ENCODE measurements at regions not wholly inside any gene's neighbourhood (a gene's known extent, or its start where the extent isn't known, plus 50 kb on each side); places are given as distances from the start of the nearest gene placed in this dataset.

DNA sequence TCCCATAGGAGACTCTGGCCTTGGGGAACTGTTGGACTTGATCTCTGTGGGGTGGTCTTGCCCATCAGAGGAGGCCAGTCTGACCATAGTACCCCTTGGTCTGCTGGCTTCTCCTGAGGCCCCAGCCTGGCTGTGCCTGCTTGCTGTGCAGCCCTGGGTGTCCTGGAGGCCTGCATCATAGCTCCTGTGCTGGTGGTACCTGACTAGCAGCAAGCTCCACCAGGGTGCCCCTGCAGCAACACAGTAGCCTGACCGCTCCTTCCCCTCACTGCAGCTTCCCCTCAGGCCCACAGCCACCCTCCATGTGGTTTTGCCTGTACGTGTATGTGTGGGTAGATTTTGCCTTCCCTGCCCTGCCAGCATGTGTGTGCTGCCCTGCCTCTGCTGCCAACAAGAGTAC, 85.6 kb upstream of the TTC14 start:
- CTCF ChIA-PET, result interaction anchor here (1.4 kb wide), 1 partner anchor 10 kb away, joined by 3 read pairs; no protein-coding TSS in a partner anchor
- TF ChIP-seq, protein P1, sequence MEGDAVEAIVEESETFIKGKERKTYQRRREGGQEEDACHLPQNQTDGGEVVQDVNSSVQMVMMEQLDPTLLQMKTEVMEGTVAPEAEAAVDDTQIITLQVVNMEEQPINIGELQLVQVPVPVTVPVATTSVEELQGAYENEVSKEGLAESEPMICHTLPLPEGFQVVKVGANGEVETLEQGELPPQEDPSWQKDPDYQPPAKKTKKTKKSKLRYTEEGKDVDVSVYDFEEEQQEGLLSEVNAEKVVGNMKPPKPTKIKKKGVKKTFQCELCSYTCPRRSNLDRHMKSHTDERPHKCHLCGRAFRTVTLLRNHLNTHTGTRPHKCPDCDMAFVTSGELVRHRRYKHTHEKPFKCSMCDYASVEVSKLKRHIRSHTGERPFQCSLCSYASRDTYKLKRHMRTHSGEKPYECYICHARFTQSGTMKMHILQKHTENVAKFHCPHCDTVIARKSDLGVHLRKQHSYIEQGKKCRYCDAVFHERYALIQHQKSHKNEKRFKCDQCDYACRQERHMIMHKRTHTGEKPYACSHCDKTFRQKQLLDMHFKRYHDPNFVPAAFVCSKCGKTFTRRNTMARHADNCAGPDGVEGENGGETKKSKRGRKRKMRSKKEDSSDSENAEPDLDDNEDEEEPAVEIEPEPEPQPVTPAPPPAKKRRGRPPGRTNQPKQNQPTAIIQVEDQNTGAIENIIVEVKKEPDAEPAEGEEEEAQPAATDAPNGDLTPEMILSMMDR (IDR thresholded peaks at IDR 0.05; ENCODE audit: control extremely low read depth, extremely low read depth, low read depth, missing control alignments), result no peak
- DNase-seq (ENCODE audit: extremely low spot score), result no peak
- POLR2A ChIA-PET, result no interaction called here

DNA sequence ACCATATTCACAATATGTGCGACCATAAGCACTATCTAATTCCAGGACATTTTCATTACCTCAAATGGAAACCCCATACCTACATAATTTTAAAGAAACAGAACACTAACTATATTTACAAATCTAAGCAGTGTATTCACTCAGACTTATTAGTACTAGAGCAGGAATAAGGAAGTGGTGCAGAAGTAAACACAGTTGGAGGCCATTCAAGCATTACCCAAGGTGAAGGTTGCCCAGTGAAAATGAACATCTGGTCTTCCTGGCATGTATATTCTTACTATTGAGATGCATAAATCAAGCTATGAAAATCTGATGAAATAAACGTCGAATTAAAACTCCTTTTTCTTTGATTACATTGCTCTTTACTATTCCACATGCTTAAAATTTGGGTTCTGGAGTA, 78.9 kb upstream of the TTC14 start:
- POLR2A ChIA-PET, result no interaction called here
- DNase-seq (ENCODE audit: extremely low spot score), result no peak
- TF ChIP-seq, protein P1 (IDR thresholded peaks at IDR 0.05; ENCODE audit: control extremely low read depth, extremely low read depth, low read depth, missing control alignments), result no peak
- CTCF ChIA-PET, result interaction anchor here (0.8 to 1.5 kb wide), 2 partner anchors 9 to 17 kb away, joined by 3 read pairs; no protein-coding TSS in a partner anchor

DNA sequence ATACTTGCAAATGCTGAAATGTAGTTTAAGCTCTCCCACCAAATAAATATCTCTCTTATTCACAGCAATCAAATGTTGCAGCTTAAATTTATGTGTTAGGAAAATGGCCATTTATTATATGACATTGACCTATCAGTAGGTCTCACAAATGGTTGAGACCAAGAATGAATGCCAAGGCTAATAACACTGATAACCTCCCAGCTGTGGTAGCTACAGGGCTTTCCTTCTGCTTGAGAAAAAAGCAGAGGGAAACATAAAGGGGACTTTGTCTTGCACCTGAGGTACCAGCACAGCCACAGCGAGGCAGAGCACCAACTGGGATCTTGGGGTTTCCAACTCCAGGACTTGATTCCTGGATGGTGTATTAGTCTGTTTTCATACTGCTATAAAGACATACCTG, 73.1 kb upstream of the TTC14 start:
- ChIA-PET POLR2A (no interaction called here), CTCF (no interaction called here)
- TF ChIP-seq, protein P1 (IDR thresholded peaks at IDR 0.05; ENCODE audit: control extremely low read depth, extremely low read depth, low read depth, missing control alignments), result no peak
- no peak for DNase-seq (ENCODE audit: extremely low spot score)

DNA sequence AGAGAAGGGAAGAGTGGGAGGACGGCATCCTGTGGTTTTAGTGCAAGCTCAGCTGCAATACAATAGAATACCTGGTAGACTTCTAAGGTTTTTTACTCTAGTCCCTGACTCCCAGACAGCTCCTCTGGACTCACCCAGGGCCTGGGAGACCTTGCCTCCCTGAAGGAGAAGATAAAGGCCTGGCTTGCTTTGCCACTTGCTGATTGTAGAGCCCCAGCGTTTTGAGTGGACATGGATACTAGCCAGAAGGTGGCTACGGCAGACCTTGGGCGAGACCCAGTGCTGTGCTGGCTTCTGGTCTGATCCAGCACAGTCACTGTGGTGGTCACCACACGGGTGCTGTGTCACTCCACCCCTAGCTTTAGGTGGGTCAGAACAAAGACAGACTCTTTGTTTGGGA, 72.2 kb upstream of the TTC14 start:
- TF ChIP-seq, protein P1 (IDR thresholded peaks at IDR 0.05; ENCODE audit: control extremely low read depth, extremely low read depth, low read depth, missing control alignments), result no peak
- POLR2A ChIA-PET, result no interaction called here
- DNase-seq (ENCODE audit: extremely low spot score), result no peak
- CTCF ChIA-PET, result no interaction called here

DNA sequence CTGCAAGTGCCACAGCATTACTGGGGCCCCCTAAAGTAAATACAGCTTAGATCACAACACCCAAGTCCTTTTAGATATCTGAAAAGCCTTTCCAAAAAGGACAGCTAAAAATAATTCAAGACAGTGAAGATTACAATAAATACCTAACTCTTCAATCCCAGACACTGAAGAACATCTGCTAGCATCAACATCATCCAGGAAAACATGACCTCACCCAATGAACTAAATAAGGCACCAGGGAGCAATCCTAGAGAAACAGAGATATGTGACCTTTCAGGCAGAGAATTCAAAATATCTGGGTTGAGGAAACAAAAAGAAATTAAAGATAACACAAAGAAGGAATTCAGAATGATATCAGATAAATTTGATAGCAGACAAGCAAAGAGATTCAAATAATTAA, 71.7 kb upstream of the TTC14 start:
- ChIA-PET CTCF (no interaction called here), POLR2A (no interaction called here)
- DNase-seq (ENCODE audit: extremely low spot score), result no peak
- TF ChIP-seq, protein P1 (IDR thresholded peaks at IDR 0.05; ENCODE audit: control extremely low read depth, extremely low read depth, low read depth, missing control alignments), result no peak

DNA sequence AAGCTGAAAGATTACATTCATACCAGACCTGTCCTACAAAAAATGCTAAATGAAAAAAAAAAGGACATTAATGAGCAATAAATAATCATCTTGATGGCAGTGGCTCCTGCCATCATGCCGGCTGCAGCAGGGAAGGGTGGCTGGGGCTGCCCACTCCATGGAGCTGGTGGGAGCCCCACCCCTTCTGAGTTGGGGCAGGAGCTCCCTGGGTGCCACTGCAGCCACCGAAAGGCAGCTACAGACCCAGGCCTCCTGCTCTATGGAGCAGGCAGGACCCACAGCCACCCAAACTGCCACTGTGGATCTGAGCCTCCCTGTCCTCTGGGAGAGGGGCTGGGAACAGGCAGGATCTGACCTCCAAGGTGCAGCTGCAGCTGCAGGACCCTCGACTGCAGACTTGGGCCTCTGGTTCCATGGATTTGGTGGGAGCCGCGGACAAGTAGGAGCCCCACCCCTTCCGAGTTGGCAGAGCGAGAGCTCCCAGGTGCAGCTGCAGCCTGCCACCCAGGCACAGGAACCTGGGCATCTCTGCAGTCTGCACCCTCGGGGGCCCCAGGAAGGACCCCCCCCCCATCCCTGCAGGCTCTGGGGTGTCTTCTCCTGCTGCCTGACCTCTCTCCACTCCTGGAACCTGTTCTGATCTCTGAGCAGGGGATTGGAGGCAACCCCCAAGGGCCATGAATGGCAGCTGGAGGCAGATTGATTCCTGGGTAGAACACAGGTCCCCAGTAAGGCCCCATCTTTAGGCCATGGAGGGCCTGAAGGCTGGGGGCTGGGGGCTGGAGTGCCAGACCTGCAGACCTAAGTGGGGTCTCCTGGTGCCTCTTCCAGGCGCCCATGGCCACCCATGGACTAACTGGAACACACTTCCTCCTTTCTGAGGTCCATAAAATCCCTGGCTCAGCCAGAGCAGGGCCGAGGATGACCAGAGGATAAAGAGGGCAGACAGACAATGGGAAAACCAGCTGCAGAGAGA, 70.4 kb upstream of the TTC14 start:
- CTCF ChIA-PET, result interaction anchor here (0.8 to 1.2 kb wide), 2 partner anchors 8 to 10 kb away, joined by 3 read pairs; no protein-coding TSS in a partner anchor

More for the DNA sequence above, 70.4 kb upstream of the TTC14 start:
- DNase-seq (ENCODE audit: extremely low spot score), result no peak
- TF ChIP-seq, protein P1 (IDR thresholded peaks at IDR 0.05; ENCODE audit: control extremely low read depth, extremely low read depth, low read depth, missing control alignments), result no peak
- POLR2A ChIA-PET, result no interaction called here

All from GM10248 (cell line).